ENCODE measurements at regions not wholly inside any gene's neighbourhood (a gene's known extent, or its start where the extent isn't known, plus 50 kb on each side); places are given as distances from the start of the nearest gene placed in this dataset.
"Not testable (repeated sequence)": the region's sequence is repeated elsewhere in the genome, so short reads cannot be mapped to it uniquely, and the experiment has no call there.

DNA sequence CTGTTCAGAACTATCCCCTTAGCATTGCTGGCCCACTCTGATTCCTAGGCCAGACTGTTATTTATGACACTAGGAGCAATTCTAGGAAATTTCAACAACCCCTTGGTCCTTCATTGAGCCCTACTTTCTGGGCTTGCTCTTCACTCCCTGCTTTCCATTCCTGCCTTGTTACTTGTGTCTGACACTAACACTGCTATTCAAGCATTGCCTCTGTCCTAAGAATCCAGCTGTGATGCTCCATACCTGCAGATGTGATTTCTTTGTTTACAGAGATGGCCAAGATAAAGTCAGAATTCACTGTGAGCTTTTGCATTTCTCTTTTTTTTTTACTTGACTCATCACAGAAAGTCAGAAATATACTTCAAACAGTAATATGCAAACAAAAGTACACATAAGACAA, 377.2 kb upstream of the GOT2 start:
- no peak for TF ChIP-seq JUND (IDR thresholded peaks at IDR 0.05; ENCODE audit: low read depth)
- no peak for DNase-seq (ENCODE audit: low read depth in 1 of 2, low spot score in 1 of 2)
- in situ Hi-C loops (cut with HindIII; ENCODE audit: low pct_unique_long_range_greater_than_20kb, low sequenced_read_pairs) = no loop called here

DNA sequence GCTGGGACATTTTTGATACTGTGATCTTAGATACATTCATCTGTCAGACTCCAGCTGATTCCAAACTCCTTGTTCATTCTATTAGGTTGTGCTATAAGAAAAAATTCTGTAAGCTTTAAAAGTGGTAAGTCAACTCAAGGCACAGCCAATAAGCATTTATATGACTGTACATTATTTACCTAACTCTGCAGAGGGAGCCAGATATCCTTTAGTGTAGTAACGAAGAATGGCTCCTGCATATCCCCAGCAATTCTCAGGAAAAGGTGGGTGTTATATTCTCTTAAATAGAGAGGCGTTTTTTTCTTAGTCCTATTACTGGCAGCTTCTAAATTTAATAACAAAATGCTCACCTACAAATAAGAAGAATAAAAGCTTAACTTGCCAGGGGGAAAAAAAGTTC, 374.3 kb upstream of the GOT2 start:
- no peak for TF ChIP-seq JUND (IDR thresholded peaks at IDR 0.05; ENCODE audit: low read depth)
- in situ Hi-C loops (cut with HindIII; ENCODE audit: low pct_unique_long_range_greater_than_20kb, low sequenced_read_pairs) = no loop called here

DNA sequence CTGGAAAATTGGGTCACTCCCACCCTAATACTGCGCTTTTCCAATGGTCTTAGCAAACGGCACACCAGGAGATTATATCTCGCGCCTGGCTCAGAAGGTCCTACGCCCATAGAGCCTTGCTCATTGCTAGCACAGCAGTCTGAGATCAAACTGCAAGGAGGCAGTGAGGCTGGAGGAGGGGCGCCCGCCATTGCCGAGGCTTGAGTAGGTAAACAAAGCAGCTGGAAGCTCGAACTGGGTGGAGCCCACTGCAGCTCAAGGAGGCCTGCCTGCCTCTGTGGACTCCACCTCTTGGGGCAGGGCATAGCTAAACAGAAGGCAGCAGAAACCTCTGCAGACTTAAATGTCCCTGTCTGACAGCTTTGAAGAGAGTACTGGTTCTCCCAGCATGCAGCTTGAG, 362.6 kb upstream of the GOT2 start:
- not testable (repeated sequence) for DNase-seq (ENCODE audit: low read depth in 1 of 2, low spot score in 1 of 2)

More for the DNA sequence above, 374.3 kb upstream of the GOT2 start:
- no peak for DNase-seq (ENCODE audit: low read depth in 1 of 2, low spot score in 1 of 2)

DNA sequence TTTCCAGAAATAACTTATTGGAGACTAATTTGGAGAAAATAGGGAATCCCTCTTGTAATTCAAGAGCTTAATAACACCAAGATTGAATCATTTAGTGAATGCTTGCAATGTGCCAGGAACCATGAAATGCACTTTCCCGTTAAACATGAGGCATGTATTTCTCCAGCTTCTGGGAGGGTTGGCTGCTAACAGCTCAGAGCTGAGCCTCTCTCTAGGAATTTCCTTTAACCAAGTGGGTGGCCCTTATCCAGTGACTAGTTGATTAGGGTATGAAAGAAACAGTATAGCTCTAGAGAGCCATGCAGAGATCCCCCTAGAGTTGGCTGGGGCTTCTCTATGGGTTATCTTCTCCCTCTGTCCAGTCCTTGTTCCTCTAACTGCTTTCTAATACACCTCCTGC, 356.4 kb upstream of the GOT2 start:
- no peak for TF ChIP-seq JUND (IDR thresholded peaks at IDR 0.05; ENCODE audit: low read depth)
- in situ Hi-C loops (cut with HindIII; ENCODE audit: low pct_unique_long_range_greater_than_20kb, low sequenced_read_pairs) = no loop called here

More for the DNA sequence above, 362.6 kb upstream of the GOT2 start:
- in situ Hi-C loops (cut with HindIII; ENCODE audit: low pct_unique_long_range_greater_than_20kb, low sequenced_read_pairs) = not testable (repeated sequence)

DNA sequence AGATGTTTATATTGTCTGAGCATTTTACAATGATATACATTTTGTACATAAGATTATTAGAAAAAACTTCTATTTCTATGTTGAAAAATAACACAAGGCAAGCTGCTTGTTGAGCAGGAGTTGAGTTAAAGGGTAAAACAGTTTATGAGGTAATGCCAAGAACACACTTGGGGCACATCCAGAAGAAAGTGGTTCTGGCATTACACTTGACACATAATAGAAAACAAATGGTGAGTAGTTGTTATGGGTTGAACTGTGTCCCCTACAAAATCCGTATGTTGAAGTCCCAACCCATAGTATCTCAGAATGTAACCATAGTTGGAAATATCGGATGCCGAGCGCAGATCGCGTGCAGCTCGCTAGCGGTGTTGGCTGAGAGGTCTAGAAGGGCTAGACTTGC, 354.3 kb upstream of the GOT2 start:
- in situ Hi-C loops (cut with HindIII; ENCODE audit: low pct_unique_long_range_greater_than_20kb, low sequenced_read_pairs) = no loop called here
- no peak for DNase-seq (ENCODE audit: low read depth in 1 of 2, low spot score in 1 of 2)
- TF ChIP-seq JUND (IDR thresholded peaks at IDR 0.05; ENCODE audit: low read depth) = no peak

More for the DNA sequence above, 356.4 kb upstream of the GOT2 start:
- no peak for DNase-seq (ENCODE audit: low read depth in 1 of 2, low spot score in 1 of 2)

DNA sequence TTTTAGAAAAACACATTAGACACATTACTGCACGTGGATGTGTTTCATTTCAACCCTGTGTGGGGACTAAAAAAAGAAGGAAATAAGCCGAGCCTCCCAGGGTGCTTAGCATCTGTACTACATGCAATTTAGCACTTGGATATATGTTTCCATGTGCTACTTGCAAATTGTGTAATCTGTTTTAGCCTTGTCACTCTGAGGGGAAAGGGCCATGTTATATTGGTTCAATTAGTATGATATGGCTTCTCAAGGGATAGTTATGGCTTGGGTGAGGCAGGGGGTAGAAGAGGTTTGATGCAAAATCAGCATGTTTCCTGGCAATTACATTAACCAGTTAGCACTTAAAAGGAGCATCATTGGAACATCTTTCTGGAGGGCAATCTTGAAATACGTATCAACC, 353.5 kb upstream of the GOT2 start:
- no peak for TF ChIP-seq JUND (IDR thresholded peaks at IDR 0.05; ENCODE audit: low read depth)
- in situ Hi-C loops (cut with HindIII; ENCODE audit: low pct_unique_long_range_greater_than_20kb, low sequenced_read_pairs) = no loop called here
- no peak for DNase-seq (ENCODE audit: low read depth in 1 of 2, low spot score in 1 of 2)

DNA sequence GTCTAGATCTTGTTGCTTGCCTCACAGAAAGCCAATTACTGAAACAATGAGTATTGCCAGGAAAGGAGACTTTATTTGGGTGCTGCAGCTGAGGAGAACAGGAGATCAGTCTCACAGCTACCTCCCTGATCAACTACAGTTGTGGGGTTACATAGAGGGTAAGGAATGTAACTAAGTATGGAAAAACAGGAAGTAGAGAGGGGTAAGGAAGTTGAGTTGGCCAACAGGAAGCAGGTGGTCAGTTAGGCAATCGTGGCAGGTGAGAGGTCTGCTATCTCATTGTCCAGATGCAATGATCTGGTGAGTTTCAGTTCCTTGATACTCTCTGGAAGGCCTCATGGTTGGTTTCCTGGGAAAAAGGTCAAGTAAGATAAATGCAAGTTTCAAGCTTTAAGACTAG, 333.1 kb upstream of the GOT2 start:
- no peak for TF ChIP-seq JUND (IDR thresholded peaks at IDR 0.05; ENCODE audit: low read depth)
- in situ Hi-C loops (cut with HindIII; ENCODE audit: low pct_unique_long_range_greater_than_20kb, low sequenced_read_pairs) = no loop called here
- DNase-seq (ENCODE audit: low read depth in 1 of 2, low spot score in 1 of 2) = no peak

DNA sequence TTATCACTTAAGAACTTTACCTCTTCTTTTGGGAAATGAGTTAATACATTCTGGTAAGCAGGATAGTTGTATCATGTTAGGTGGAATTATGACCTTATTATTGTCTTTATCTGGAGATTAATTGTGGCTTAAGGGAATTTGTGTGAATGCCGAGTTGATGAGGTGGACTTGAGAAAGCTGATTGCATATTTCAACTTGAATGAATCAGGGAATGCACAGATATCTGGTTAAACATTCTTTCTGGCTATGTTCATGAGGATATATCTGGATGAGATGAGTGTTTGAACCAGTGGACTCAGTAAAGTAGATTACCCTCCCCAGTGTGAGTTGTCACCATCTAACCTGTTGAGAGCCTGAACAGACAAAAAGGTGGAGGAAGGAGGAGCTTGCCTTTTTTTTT, 326.1 kb upstream of the GOT2 start:
- DNase-seq (ENCODE audit: low read depth in 1 of 2, low spot score in 1 of 2) = no peak
- no peak for TF ChIP-seq JUND (IDR thresholded peaks at IDR 0.05; ENCODE audit: low read depth)
- in situ Hi-C loops (cut with HindIII; ENCODE audit: low pct_unique_long_range_greater_than_20kb, low sequenced_read_pairs) = no loop called here

DNA sequence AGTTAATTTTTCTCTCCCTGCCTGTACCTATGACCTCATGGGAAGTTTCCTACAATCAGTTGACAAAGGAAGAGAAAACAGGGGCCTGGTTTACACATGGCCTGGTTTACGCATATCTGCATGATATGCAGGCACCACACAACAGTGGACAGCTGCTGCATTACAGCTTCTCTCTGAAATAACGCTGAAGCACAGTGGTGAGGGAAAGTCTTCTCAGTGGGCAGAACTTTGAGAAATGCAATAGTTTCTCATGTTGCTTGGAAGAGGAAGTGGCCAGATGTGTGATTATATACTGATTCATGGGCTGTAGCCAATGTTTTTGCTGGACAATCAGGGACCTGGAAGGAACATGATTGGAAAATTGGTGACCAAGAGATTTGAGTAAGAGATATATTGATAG, 324.1 kb upstream of the GOT2 start:
- no peak for TF ChIP-seq JUND (IDR thresholded peaks at IDR 0.05; ENCODE audit: low read depth)
- in situ Hi-C loops (cut with HindIII; ENCODE audit: low pct_unique_long_range_greater_than_20kb, low sequenced_read_pairs) = no loop called here
- no peak for DNase-seq (ENCODE audit: low read depth in 1 of 2, low spot score in 1 of 2)

DNA sequence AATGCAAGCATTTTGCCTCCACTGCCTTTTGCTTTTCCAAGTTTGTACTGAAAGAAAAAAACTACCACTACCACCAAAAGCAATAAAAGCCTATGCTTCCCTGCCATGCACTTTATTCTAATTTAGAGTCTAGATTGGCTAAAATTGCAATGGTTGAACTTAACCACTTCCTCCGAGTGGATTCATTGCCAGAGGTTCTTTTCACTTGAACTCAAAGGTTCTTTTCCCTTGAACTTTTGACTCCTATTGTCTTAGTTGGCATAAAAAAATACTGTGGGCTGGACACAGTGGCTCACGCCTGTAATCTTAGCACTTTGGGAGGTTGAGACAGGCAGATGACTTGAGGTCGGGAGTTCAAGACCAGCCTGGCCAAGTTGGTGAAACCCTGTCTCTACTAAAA, 319.8 kb upstream of the GOT2 start:
- TF ChIP-seq JUND (IDR thresholded peaks at IDR 0.05; ENCODE audit: low read depth) = no peak
- no peak for DNase-seq (ENCODE audit: low read depth in 1 of 2, low spot score in 1 of 2)
- in situ Hi-C loops (cut with HindIII; ENCODE audit: low pct_unique_long_range_greater_than_20kb, low sequenced_read_pairs) = no loop called here

DNA sequence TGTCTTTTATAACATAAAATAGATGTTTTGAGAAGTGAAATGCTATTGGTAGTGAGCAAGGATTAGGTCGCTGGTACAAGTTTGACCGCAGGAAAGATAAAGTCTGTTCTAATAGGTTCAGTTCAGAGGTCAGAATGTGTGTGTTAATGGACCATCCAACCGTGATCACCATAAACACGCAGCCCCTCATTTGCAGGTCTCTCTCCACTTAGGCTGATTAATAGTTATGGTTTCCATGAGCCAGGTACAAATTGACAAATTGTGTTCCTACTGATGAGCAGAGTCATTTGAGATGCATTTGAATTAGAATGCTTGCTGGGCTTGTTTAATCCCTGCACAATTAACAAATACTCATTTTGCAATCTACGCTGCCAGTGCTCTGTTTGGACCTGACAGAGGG, 318.1 kb upstream of the GOT2 start:
- no peak for TF ChIP-seq JUND (IDR thresholded peaks at IDR 0.05; ENCODE audit: low read depth)
- no peak for DNase-seq (ENCODE audit: low read depth in 1 of 2, low spot score in 1 of 2)
- in situ Hi-C loops (cut with HindIII; ENCODE audit: low pct_unique_long_range_greater_than_20kb, low sequenced_read_pairs) = no loop called here

DNA sequence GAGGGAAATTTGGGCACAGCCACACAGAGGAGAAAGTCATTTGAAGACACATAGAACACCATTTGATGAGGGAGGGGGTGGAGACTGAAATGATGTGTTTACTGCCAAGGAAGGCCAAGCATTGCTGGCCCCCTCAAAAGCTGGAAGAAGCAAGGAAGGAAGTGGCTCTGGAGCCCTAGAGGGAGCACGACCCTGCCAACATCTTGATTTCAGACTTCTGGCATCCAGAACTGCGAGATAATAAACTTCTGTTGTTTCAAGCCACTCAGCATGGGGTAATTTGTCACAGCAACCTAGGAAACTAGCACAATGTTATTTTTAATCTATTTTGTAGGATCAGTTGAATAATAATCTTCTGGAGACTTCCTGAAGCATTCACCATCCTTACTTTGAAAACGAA, 314.8 kb upstream of the GOT2 start:
- in situ Hi-C loops (cut with HindIII; ENCODE audit: low pct_unique_long_range_greater_than_20kb, low sequenced_read_pairs) = no loop called here
- no peak for TF ChIP-seq JUND (IDR thresholded peaks at IDR 0.05; ENCODE audit: low read depth)
- no peak for DNase-seq (ENCODE audit: low read depth in 1 of 2, low spot score in 1 of 2)

DNA sequence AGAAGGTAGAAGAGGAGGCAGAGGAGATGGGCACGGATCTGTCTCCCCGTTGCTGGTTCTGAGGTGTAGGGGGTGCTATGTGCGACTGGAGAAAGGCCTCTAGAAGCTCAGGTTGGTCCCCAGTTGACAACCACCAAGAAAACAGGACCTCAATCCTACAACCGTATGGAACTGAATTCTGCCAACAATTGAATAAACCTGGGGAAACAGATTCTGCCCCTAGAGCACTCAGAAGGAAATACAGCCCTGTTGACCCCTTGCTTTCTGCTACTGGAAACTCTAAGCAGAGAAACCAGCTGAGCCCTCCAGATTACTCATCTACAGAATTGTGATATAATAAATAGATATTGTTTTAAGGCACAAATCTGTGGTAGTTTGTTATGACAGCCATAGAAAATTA, 313.0 kb upstream of the GOT2 start:
- no peak for TF ChIP-seq JUND (IDR thresholded peaks at IDR 0.05; ENCODE audit: low read depth)
- in situ Hi-C loops (cut with HindIII; ENCODE audit: low pct_unique_long_range_greater_than_20kb, low sequenced_read_pairs) = no loop called here
- no peak for DNase-seq (ENCODE audit: low read depth in 1 of 2, low spot score in 1 of 2)

DNA sequence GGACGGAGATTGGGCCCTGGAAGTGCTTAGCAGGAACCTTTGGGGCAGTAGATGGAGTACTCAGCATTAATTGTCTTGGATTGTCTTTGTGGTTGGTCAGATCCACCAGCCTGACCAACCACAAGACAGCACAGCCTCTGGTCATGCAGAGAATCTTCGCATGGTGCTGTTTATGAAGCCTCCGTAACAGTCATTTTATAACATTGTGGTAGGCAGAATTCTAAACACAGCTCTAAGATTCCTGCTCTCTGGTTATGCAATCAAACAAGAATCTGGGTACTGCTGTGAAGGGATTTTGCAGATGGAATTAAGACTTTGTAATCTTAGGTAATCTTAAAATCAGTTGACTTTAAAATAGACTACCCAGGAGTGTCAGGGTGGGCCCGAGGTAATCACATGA, 312.2 kb upstream of the GOT2 start:
- DNase-seq (ENCODE audit: low read depth in 1 of 2, low spot score in 1 of 2) = no peak
- in situ Hi-C loops (cut with HindIII; ENCODE audit: low pct_unique_long_range_greater_than_20kb, low sequenced_read_pairs) = no loop called here
- no peak for TF ChIP-seq JUND (IDR thresholded peaks at IDR 0.05; ENCODE audit: low read depth)

DNA sequence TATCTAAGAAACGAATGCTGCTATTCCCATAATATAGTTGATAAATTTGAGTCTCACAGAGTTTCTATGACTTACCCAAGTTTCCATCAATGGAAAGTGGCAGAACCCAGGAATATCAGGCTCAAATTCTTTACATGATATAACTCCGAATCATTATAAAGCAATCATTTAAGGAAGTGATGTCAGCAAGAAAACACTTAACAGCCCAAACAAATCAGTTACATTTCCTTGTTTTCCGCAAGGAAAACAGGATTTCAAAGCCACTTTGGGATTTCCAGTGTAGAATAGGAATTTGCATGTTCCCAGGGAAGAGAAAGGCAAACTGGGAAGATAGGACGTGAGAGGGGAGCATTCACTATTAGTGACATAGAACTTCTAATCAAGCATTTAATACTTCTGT, 311.4 kb upstream of the GOT2 start:
- no peak for TF ChIP-seq JUND (IDR thresholded peaks at IDR 0.05; ENCODE audit: low read depth)
- in situ Hi-C loops (cut with HindIII; ENCODE audit: low pct_unique_long_range_greater_than_20kb, low sequenced_read_pairs) = no loop called here
- no peak for DNase-seq (ENCODE audit: low read depth in 1 of 2, low spot score in 1 of 2)
